ENCODE measurements at regions not wholly inside any gene's neighbourhood (a gene's known extent, or its start where the extent isn't known, plus 50 kb on each side); places are given as distances from the start of the nearest gene placed in this dataset.

- TF ChIP-seq, protein P1, sequence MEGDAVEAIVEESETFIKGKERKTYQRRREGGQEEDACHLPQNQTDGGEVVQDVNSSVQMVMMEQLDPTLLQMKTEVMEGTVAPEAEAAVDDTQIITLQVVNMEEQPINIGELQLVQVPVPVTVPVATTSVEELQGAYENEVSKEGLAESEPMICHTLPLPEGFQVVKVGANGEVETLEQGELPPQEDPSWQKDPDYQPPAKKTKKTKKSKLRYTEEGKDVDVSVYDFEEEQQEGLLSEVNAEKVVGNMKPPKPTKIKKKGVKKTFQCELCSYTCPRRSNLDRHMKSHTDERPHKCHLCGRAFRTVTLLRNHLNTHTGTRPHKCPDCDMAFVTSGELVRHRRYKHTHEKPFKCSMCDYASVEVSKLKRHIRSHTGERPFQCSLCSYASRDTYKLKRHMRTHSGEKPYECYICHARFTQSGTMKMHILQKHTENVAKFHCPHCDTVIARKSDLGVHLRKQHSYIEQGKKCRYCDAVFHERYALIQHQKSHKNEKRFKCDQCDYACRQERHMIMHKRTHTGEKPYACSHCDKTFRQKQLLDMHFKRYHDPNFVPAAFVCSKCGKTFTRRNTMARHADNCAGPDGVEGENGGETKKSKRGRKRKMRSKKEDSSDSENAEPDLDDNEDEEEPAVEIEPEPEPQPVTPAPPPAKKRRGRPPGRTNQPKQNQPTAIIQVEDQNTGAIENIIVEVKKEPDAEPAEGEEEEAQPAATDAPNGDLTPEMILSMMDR (IDR thresholded peaks at IDR 0.05 in 8 of 11, conservative IDR thresholded peaks at IDR 0.05 in 3 of 11) = no peak
- no peak for TF ChIP-seq POLR2A (IDR thresholded peaks at IDR 0.05)
Observed at GRCh38 chr3:21274079-21274571, 476.9 kb downstream of the ZNF385D start.

Data from spleen (tissue), 7 donors.